ENCODE measurements at regions not wholly inside any gene's neighbourhood (a gene's known extent, or its start where the extent isn't known, plus 50 kb on each side); places are given as distances from the start of the nearest gene placed in this dataset.

- Histone ChIP-seq H3K4me2 (ENCODE audit: insufficient read depth, low read length) (no peak overlapping the region), H3K27ac (ENCODE audit: extremely low read depth, low read depth, low read length) (no peak overlapping the region), H2AFZ (ENCODE audit: low read depth, low read length) (no peak overlapping the region), H3K27me3 (ENCODE audit: control insufficient read depth in 2 of 2, insufficient read depth in 2 of 2, low read length in 2 of 2) (no peaks in the 10 kb centered on the region), H3K4me3 (no peak overlapping the region), H3K36me3 (ENCODE audit: control insufficient read depth, insufficient read depth, low read length) (no peaks in the 10 kb centered on the region), H3K9ac (ENCODE audit: insufficient read depth in 1 of 2, low read depth in 2 of 2, low read length in 2 of 2) (no peak overlapping the region), H3K4me1 (replicated peaks in 1 of 2; ENCODE audit: control insufficient read depth in 2 of 2, insufficient read depth in 2 of 2, low read length in 2 of 2) (no peaks in the 10 kb centered on the region; a peak in 1 of 5 replicates), H3K9me1 (ENCODE audit: control insufficient read depth, insufficient read depth, low read length) (no peaks in the 10 kb centered on the region), H3K79me2 (ENCODE audit: control insufficient read depth, insufficient read depth, low read length) (no peaks in the 10 kb centered on the region), H4K20me1 (replicated peaks; ENCODE audit: control insufficient read depth, insufficient read depth, low read length) (no peaks in the 10 kb centered on the region), H3K9me3 (replicated peaks; ENCODE audit: control insufficient read depth, insufficient read depth, low read depth, low read length) (no peaks in the 10 kb centered on the region)
- no peak for FAIRE-seq
- no TSS peak for BruUV-seq (replicated peaks)
- ChIA-PET CTCF (ENCODE audit: low intra/inter-chr PET ratio) (no interaction called here), POLR2A (no interaction called here)
- in situ Hi-C loops (cut with MboI) (loop anchor here (25.0 kb wide), 1 partner anchor 981 kb away; no protein-coding TSS in a partner anchor), intact Hi-C loops (cut with micrococcal nuclease) (no loop called here)
- no peak for DNase-seq (ENCODE audit: extremely low read depth in 1 of 4, low spot score in 3 of 4)
- WGBS (ENCODE audit: insufficient coverage, low coverage, missing lambda C conversion rate), result 5% methylated on average over 18 of the region's 18 CpGs
- no peak for ATAC-seq
- TF ChIP-seq GTF3C2 (IDR thresholded peaks at IDR 0.05; ENCODE audit: borderline replicate concordance, extremely low read depth, insufficient read length), result no peak
- no peak for TF ChIP-seq ZNF512 (tag; IDR thresholded peaks at IDR 0.05)
- TF ChIP-seq RBM39 (optimal IDR thresholded peaks at IDR 0.05; ENCODE audit: low read depth, low read length), result no peak
- TF ChIP-seq RUNX1 (IDR thresholded peaks at IDR 0.05; ENCODE audit: low read depth), result no peak
- TF ChIP-seq HNRNPLL (IDR thresholded peaks at IDR 0.05; ENCODE audit: low read depth, low read length, poor library complexity, severe bottlenecking), result no peak
- TF ChIP-seq ZNF77 (CRISPR knock-in tag; IDR thresholded peaks at IDR 0.05), result no peak
- no peak for TF ChIP-seq MTA2 (IDR thresholded peaks at IDR 0.05; ENCODE audit: low read depth)
- TF ChIP-seq ETS2 (tag; IDR thresholded peaks at IDR 0.05; ENCODE audit: borderline replicate concordance, poor library complexity, severe bottlenecking), result no peak
- no peak for TF ChIP-seq GABPB2 (CRISPR knock-in tag; conservative IDR thresholded peaks at IDR 0.05)
- no peak for TF ChIP-seq RBM22 (IDR thresholded peaks at IDR 0.05; ENCODE audit: low read depth, low read length, poor library complexity, severe bottlenecking)
Measured at GRCh38 chr9:100731038-100731556, 153.2 kb downstream of the CAVIN4 start.
